ENCODE measurements at regions not wholly inside any gene's neighbourhood (a gene's known extent, or its start where the extent isn't known, plus 50 kb on each side); places are given as distances from the start of the nearest gene placed in this dataset.
"Not testable (repeated sequence)": the region's sequence is repeated elsewhere in the genome, so short reads cannot be mapped to it uniquely, and the experiment has no call there.

- TF ChIP-seq CTCF (IDR thresholded peaks at IDR 0.05 in 2 of 3, conservative IDR thresholded peaks at IDR 0.05 in 1 of 3; ENCODE audit: borderline replicate concordance in 1 of 3, insufficient read depth in 1 of 3, low read depth in 2 of 3, low read length in 2 of 3); RAD21 (IDR thresholded peaks at IDR 0.05; ENCODE audit: low read depth); ZNF274 (IDR thresholded peaks at IDR 0.05; ENCODE audit: low read depth, low read length); EZH2 (IDR thresholded peaks at IDR 0.05); REST (IDR thresholded peaks at IDR 0.05; ENCODE audit: low read depth); POLR2AphosphoS5 (IDR thresholded peaks at IDR 0.05; ENCODE audit: low read depth, low read length): not testable (repeated sequence)
Measured at GRCh38 chr7:76703815-76704214, 76.7 kb upstream of the POMZP3 start.

Data from HCT116 (cell line).